GM23338 (cell line): ENCODE measurements at regions not wholly inside any gene's neighbourhood (a gene's known extent, or its start where the extent isn't known, plus 50 kb on each side); places are given as distances from the start of the nearest gene placed in this dataset.

Experiments used
- ATAC-seq: fragments of 200-7000 bp; cut with Tn5 transposase; 3 replicates; pipeline ENCODE4 v1.9.1; 2020
- DNase-seq: peaks from one replicate; pipeline ENCODE4 v3.0.0-alpha.2; 2015; ENCODE audit warnings: low spot score
- H2AFZ ChIP-seq: fragments of 200-600 bp; sonication (generic); 2 replicates; pipeline ENCODE4 v1.8.0; 2016; ENCODE audit warnings: antibody characterized with exemption, mild to moderate bottlenecking, moderate library complexity
- H3F3A ChIP-seq: fragments of 200-600 bp; sonication (generic); replicated peaks from 2 replicates; pipeline ENCODE4 v1.8.0; 2017; ENCODE audit warnings: antibody characterized with exemption, mixed run types, low read depth
- H3K27ac ChIP-seq: fragments of 200-600 bp; sonication (generic); 2 replicates; pipeline ENCODE4 v1.6.1; 2016; ENCODE audit warnings: low read depth
- H3K27me3 ChIP-seq: fragments of 200-600 bp; sonication (generic); 2 replicates; pipeline ENCODE4 v1.8.0; 2016; ENCODE audit warnings: mild to moderate bottlenecking, mixed run types, moderate library complexity; ENCODE audit not compliant: insufficient read depth
- H3K36me3 ChIP-seq: fragments of 200-600 bp; sonication (generic); 2 replicates; pipeline ENCODE4 v1.8.0; 2016; ENCODE audit warnings: mild to moderate bottlenecking; ENCODE audit not compliant: insufficient read depth
- H3K4me1 ChIP-seq: fragments of 200-600 bp; sonication (generic); 2 replicates; pipeline ENCODE4 v1.8.0; 2016; ENCODE audit warnings: mild to moderate bottlenecking, moderate library complexity; ENCODE audit not compliant: insufficient read depth
- H3K4me2 ChIP-seq: fragments of 200-600 bp; sonication (generic); 2 replicates; pipeline ENCODE4 v1.7.1; 2017; ENCODE audit warnings: mixed run types
- H3K4me3 ChIP-seq: fragments of 200-600 bp; sonication (generic); 2 replicates; pipeline ENCODE4 v1.6.1; 2016; ENCODE audit warnings: mixed run types
- H3K79me2 ChIP-seq: fragments of 200-600 bp; sonication (generic); replicated peaks from 2 replicates; pipeline ENCODE4 v1.8.0; 2017; ENCODE audit warnings: mild to moderate bottlenecking; ENCODE audit not compliant: insufficient read depth
- H3K9me2 ChIP-seq: fragments of 200-600 bp; sonication (generic); 2 replicates; pipeline ENCODE4 v1.8.0; 2017; ENCODE audit not compliant: insufficient read depth
- H4K20me1 ChIP-seq: fragments of 200-600 bp; sonication (generic); replicated peaks from 2 replicates; pipeline ENCODE4 v1.8.0; 2017; ENCODE audit warnings: mild to moderate bottlenecking; ENCODE audit not compliant: insufficient read depth
- H3K27ac Mint-ChIP-seq: 2 replicates; pipeline ENCODE4 v1.8.0; 2020; ENCODE audit warnings: inconsistent platforms, mild to moderate bottlenecking, moderate library complexity, mixed read lengths
- H3K27me3 Mint-ChIP-seq: 3 replicates; pipeline ENCODE4 v1.8.0; 2022; ENCODE audit warnings: low read depth, mild to moderate bottlenecking, moderate library complexity, mixed read lengths, inconsistent platforms; ENCODE audit not compliant: insufficient read depth, poor library complexity
- H3K36me3 Mint-ChIP-seq: 3 replicates; pipeline ENCODE4 v1.8.0; 2021; ENCODE audit warnings: low read depth, mild to moderate bottlenecking, inconsistent platforms, moderate library complexity, mixed read lengths
- H3K4me1 Mint-ChIP-seq: 3 replicates; pipeline ENCODE4 v1.8.0; 2020; ENCODE audit warnings: mild to moderate bottlenecking, inconsistent platforms, mixed read lengths
- H3K4me3 Mint-ChIP-seq: 3 replicates; pipeline ENCODE4 v1.8.0; 2021; ENCODE audit warnings: moderate library complexity, mild to moderate bottlenecking, inconsistent platforms, mixed read lengths
- H3K9me3 Mint-ChIP-seq: 3 replicates; pipeline ENCODE4 v1.8.0; 2020; ENCODE audit warnings: moderate library complexity, mild to moderate bottlenecking, inconsistent platforms, mixed read lengths
- CREB1 ChIP-seq: fragments of 250-450 bp; sonication (Bioruptor Pico); IDR thresholded peaks from 2 replicates; pipeline ENCODE4 v1.5.0; 2020; ENCODE audit warnings: low read depth, mild to moderate bottlenecking, moderate library complexity
- CTCF ChIP-seq, 2 experiments: fragments of 200-600 bp in 1 of 2; sonication (generic) in 1 of 2; conservative IDR thresholded peaks; 2 replicates each; pipeline versions ENCODE4 v1.5.1 to v1.6.1; 2016 to 2017; ENCODE audit warnings: antibody characterized with exemption in 2 of 2, low read depth in 2 of 2, mild to moderate bottlenecking in 2 of 2, moderate library complexity in 1 of 2
- ETS1 ChIP-seq: IDR thresholded peaks from 2 replicates; pipeline ENCODE4 v1.6.1; 2016; ENCODE audit warnings: antibody characterized with exemption
- EZH2 ChIP-seq: fragments of 200-600 bp; sonication (generic); IDR thresholded peaks from one replicate; pipeline ENCODE4 v1.8.0; 2017; ENCODE audit warnings: antibody characterized with exemption, mild to moderate bottlenecking, low read depth; ENCODE audit not compliant: unreplicated experiment
- EZH2phosphoT487 ChIP-seq: fragments of 200-600 bp; sonication (generic); IDR thresholded peaks from one replicate; pipeline ENCODE4 v1.8.1; 2018; ENCODE audit warnings: antibody characterized with exemption; ENCODE audit not compliant: unreplicated experiment
- JUNB ChIP-seq: IDR thresholded peaks from one replicate; pipeline ENCODE4 v1.6.1; 2016; ENCODE audit warnings: antibody characterized with exemption; ENCODE audit not compliant: unreplicated experiment
- POLR2AphosphoS5 ChIP-seq: IDR thresholded peaks from 2 replicates; pipeline ENCODE4 v1.6.1; 2016; ENCODE audit warnings: antibody characterized with exemption, low read depth
- REST ChIP-seq: IDR thresholded peaks from one replicate; pipeline ENCODE4 v1.6.1; 2018; ENCODE audit warnings: antibody characterized with exemption; ENCODE audit not compliant: unreplicated experiment
- ZNF331 ChIP-seq: fragments of 250-450 bp; sonication (Bioruptor Pico); IDR thresholded peaks from 2 replicates; pipeline ENCODE4 v1.5.0; 2020; ENCODE audit warnings: low read depth, mild to moderate bottlenecking, moderate library complexity
- ZNF462 ChIP-seq: fragments of 250-450 bp; sonication (Bioruptor Pico); IDR thresholded peaks from 2 replicates; pipeline ENCODE4 v1.5.0; 2020; ENCODE audit warnings: mild to moderate bottlenecking, moderate library complexity

- TF ChIP-seq ZNF331 (CRISPR knock-in tag) (no peak), ETS1 (no peak)
Observed at GRCh38 chr5:8958602-8959001, 587.3 kb downstream of the SEMA5A start (continued).

- Histone ChIP-seq H3K36me3 (no peaks in the 10 kb centered on the region), H3K4me3 (no peak overlapping the region), H2AFZ (no peak overlapping the region), H3K9me2 (no peaks in the 10 kb centered on the region), H3K27me3 (no peaks in the 10 kb centered on the region), H3K4me2 (no peak overlapping the region), H3K79me2 (no peaks in the 10 kb centered on the region), H3K4me1 (no peaks in the 10 kb centered on the region), H3K27ac (no peak overlapping the region), H3F3A (no peaks in the 10 kb centered on the region), H4K20me1 (no peaks in the 10 kb centered on the region)
- Mint-ChIP-seq H3K4me1 (no peaks in the 10 kb centered on the region), H3K36me3 (no peaks in the 10 kb centered on the region), H3K4me3 (no peak overlapping the region), H3K27me3 (no peaks in the 10 kb centered on the region), H3K27ac (no peak overlapping the region), H3K9me3 (no peaks in the 10 kb centered on the region)
- TF ChIP-seq ZNF331 (CRISPR knock-in tag) = no peak
- no peak for TF ChIP-seq CTCF (conservative IDR thresholded peaks at IDR 0.05; ENCODE audit: low read depth in 2 of 2)
- TF ChIP-seq CREB1 (CRISPR knock-in tag) = no peak
- no peak for TF ChIP-seq POLR2AphosphoS5
- no peak for TF ChIP-seq EZH2
- no peak for TF ChIP-seq EZH2phosphoT487
- no peak for TF ChIP-seq ZNF462
- no peak for TF ChIP-seq JUNB
- no peak for TF ChIP-seq REST
- no peak for ATAC-seq
- no peak for DNase-seq
Observed at GRCh38 chr5:8961219-8961618, 584.7 kb downstream of the SEMA5A start.
